Kidney epithelial cell (primary cell): ENCODE measurements at regions not wholly inside any gene's neighbourhood (a gene's known extent, or its start where the extent isn't known, plus 50 kb on each side); places are given as distances from the start of the nearest gene placed in this dataset.

Experiments used
- DNase-seq: peaks from one replicate; pipeline ENCODE4 v3.0.0-alpha.2; 2010; ENCODE audit warnings: low read depth
- H3K27me3 ChIP-seq: 2 replicates; pipeline ENCODE4 v1.6.0; 2011; ENCODE audit warnings: low read length; ENCODE audit not compliant: control insufficient read depth, insufficient read depth
- H3K36me3 ChIP-seq: 2 replicates; pipeline ENCODE4 v1.5.1; 2011; ENCODE audit warnings: low read length; ENCODE audit not compliant: control insufficient read depth, insufficient read depth
- H3K4me3 ChIP-seq: 2 replicates; pipeline ENCODE4 v1.5.1; 2011; ENCODE audit warnings: low read depth, mild to moderate bottlenecking, control low read depth, low read length
- TF ChIP-seq, protein P1 (sequence below): IDR thresholded peaks from 2 replicates; pipeline ENCODE4 v1.5.1; 2011; ENCODE audit warnings: mild to moderate bottlenecking, moderate library complexity, low read length, control low read depth, inconsistent platforms; ENCODE audit not compliant: insufficient read depth, poor library complexity, severe bottlenecking

GRCh38 chr14:96617635-96618034 is 115.5 kb downstream of the PAPOLA start:
- Histone ChIP-seq H3K36me3 (no peaks in the 10 kb centered on the region), H3K27me3 (peaks cover 30% of the 10 kb centered on the region), H3K4me3 (no peak overlapping the region)
- TF ChIP-seq, protein P1, sequence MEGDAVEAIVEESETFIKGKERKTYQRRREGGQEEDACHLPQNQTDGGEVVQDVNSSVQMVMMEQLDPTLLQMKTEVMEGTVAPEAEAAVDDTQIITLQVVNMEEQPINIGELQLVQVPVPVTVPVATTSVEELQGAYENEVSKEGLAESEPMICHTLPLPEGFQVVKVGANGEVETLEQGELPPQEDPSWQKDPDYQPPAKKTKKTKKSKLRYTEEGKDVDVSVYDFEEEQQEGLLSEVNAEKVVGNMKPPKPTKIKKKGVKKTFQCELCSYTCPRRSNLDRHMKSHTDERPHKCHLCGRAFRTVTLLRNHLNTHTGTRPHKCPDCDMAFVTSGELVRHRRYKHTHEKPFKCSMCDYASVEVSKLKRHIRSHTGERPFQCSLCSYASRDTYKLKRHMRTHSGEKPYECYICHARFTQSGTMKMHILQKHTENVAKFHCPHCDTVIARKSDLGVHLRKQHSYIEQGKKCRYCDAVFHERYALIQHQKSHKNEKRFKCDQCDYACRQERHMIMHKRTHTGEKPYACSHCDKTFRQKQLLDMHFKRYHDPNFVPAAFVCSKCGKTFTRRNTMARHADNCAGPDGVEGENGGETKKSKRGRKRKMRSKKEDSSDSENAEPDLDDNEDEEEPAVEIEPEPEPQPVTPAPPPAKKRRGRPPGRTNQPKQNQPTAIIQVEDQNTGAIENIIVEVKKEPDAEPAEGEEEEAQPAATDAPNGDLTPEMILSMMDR = no peak
- no peak for DNase-seq

GRCh38 chr14:96622926-96623325 is 120.7 kb downstream of the PAPOLA start:
- no peaks in the 10 kb centered on the region for H3K36me3 ChIP-seq
- H3K27me3 ChIP-seq = peaks cover 3% of the 10 kb centered on the region
- no peak overlapping the region for H3K4me3 ChIP-seq
- no peak for DNase-seq
- TF ChIP-seq, protein P1 = no peak

- peaks cover 3% of the 10 kb centered on the region for H3K27me3 ChIP-seq
- H3K4me3 ChIP-seq = no peak overlapping the region
- TF ChIP-seq, protein P1 = no peak
- no peak for DNase-seq
- no peaks in the 10 kb centered on the region for H3K36me3 ChIP-seq
Measured at GRCh38 chr14:96623676-96624484, 121.7 kb downstream of the PAPOLA start.

DNA sequence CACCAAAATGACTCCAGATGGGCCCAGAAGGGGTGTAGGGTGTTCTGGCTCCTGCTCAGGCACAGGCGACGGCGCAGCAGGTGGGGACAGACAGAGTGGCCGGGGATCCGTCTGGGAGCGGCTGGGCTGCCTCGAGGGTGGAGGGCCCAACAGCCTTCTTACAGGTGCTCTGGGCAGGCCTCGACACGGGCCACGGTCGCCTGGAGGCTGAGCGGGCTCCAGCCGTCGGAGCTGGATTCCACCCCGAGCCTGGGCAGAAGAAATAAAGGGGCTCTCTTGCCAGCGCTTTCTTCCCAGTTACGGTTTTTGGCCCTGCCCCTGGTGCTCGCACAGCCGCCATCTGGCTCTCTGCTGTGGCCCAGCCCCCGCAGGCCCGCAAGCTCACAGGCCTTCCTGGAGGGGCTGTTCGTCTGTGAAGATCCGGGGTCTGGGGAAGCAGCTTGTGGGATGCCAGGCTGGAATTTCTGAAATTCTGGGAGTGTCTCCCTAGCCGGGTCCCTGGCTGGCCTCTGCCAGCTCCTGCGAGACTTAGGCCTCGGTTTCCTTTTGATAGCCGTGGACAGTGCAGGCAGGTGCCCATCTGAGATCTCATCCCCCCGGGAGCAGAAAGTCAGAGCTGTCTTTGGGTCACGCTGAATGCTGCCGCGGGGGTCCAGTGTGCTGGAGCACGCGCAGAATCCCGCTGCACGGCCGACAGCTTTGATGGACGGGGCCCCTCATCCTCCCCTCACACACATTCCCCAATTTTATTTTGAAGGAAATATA is 122.7 kb downstream of the PAPOLA start:
- Histone ChIP-seq H3K36me3 (no peaks in the 10 kb centered on the region), H3K27me3 (peaks cover 3% of the 10 kb centered on the region), H3K4me3 (no peak overlapping the region)
- TF ChIP-seq, protein P1 = no peak
- DNase-seq = no peak

- Histone ChIP-seq H3K36me3 (no peaks in the 10 kb centered on the region), H3K4me3 (no peak overlapping the region), H3K27me3 (peaks cover 3% of the 10 kb centered on the region)
- TF ChIP-seq, protein P1 = no peak
- DNase-seq = no peak
Measured at GRCh38 chr14:96625426-96625985, 123.3 kb downstream of the PAPOLA start.
